VCaP (cell line): ENCODE measurements at regions not wholly inside any gene's neighbourhood (a gene's known extent, or its start where the extent isn't known, plus 50 kb on each side); places are given as distances from the start of the nearest gene placed in this dataset.

Experiments used
- H3K27ac ChIP-seq: fragments of 450-650 bp; 2 replicates; pipeline ENCODE4 v1.5.1; 2017
- TF ChIP-seq, protein P1 (sequence below): fragments of 450-650 bp; conservative IDR thresholded peaks from 2 replicates; pipeline ENCODE4 v1.5.1; 2017; ENCODE audit warnings: mild to moderate bottlenecking, moderate library complexity

DNA sequence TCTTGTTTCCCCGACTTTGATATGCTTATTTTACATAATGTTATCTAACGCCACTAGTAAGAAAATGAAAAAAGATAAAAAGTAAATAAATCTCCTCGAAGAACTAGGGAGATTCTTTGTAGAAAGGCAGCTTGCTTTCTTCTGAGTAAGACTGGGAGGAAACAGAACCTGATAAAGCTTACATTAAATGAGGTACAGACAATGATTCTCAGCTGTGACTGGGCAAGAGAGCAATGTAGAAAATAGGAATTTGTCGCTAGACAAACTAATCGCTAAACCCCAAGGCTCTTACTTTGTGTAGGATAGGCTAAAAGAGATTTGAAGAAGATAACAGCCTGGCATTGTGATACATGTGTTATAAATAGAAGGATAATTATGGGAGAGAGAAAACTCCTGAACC, 919.0 kb upstream of the ALCAM start:
- TF ChIP-seq, protein P1, sequence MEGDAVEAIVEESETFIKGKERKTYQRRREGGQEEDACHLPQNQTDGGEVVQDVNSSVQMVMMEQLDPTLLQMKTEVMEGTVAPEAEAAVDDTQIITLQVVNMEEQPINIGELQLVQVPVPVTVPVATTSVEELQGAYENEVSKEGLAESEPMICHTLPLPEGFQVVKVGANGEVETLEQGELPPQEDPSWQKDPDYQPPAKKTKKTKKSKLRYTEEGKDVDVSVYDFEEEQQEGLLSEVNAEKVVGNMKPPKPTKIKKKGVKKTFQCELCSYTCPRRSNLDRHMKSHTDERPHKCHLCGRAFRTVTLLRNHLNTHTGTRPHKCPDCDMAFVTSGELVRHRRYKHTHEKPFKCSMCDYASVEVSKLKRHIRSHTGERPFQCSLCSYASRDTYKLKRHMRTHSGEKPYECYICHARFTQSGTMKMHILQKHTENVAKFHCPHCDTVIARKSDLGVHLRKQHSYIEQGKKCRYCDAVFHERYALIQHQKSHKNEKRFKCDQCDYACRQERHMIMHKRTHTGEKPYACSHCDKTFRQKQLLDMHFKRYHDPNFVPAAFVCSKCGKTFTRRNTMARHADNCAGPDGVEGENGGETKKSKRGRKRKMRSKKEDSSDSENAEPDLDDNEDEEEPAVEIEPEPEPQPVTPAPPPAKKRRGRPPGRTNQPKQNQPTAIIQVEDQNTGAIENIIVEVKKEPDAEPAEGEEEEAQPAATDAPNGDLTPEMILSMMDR, result no peak
- H3K27ac ChIP-seq, result no peak overlapping the region

DNA sequence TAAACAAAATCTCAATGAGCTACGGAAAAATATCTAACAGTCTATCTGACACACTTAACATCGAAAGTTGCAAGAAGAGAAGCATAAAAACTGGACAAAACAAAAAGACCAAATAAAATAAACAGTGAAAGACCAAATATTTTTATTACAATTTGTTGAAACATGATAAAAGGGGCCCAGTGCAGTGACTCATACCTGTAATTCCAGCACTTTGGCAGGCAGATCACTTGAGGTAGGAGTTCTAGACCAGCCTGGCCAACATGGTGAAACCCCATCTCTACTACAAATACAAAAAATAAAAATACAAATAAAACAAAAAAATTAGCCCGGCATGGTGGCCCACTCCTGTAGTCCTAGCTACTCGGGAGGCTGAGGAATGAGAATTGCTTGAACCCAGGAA, 914.0 kb upstream of the ALCAM start:
- TF ChIP-seq, protein P1, result no peak
- H3K27ac ChIP-seq, result no peak overlapping the region

DNA sequence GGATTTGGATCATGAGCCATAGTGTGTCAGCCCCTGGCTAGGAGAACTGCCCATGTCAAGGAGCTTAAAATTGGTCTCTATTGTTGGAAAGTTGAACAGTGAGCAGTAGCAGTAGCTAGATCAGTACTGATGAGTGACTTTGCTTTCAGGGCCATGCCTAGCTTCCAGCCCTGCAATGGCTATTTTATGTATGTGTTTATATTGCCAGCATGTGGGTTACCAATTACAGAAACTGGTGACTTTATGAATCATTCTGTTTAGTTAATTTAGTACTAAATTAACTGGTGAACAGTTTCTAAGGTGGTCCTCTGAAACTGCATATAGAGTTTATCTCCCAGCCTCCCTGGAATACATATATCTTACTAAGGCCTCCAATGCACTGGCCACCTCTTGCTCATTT, 908.1 kb upstream of the ALCAM start:
- no peak overlapping the region for H3K27ac ChIP-seq
- TF ChIP-seq, protein P1, result no peak

DNA sequence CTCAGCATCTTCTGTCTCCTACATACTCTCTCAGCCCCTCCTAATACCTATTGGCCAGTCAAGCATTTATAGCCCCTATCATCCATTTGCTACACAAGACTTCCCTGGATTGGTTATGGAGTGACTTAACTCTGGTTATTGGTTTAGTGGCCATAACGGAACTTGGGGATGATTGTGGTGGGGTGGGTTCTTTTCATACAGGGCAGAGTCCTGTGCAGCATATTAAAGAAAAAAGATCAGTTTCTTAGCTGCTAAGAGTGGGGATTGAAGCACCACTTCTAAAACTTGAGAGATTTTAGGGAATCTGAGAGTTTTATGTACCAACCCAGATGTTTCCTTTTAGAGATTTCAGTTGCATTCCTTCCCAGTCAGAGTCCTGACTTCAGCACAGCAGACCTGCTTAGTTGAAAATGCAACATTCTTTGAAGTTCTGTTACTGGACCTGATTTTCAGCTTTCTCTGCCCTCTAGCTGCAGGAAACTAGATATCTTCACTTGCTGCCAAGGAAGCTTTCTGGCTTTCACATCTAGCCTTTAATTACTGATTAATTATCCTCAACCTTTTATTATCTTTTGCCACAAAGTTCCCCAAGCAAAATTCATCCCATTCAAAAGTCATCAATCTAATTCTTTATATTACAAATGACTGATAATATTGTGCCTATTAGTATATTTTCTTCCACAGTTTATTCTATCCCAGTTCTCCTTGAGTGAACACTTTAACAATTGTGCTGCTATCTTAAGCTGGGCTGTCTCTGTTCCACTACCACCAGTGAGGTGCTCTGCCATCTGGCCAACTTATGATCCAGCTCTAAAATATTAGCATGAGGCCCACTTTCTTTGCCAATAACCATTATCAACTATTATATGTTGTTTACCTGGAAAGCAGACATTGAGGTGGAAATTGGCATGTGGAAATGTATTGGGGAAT, 906.0 kb upstream of the ALCAM start:
- no peak overlapping the region; the same call in 1 of the 2 replicates for H3K27ac ChIP-seq
- TF ChIP-seq, protein P1, result peak; percentile 73

DNA sequence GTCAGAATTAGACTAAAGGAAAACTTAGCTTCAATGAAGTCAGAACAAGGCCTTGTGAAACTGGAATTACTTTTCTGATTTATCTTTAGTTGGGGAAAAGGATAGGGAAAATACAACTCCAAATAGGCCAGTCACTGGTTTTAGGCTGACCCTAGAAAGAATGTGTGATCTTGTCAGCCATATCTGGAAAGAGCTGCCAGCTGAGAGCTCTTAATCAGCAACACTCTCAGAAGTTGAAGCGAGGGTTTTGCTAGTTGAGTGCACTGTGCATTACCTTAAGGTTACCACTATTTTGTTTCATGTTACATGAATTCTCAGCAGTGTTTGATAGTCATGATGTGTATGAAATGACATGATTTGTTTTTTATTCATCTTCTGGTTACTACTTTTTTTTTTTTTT, 905.3 kb upstream of the ALCAM start:
- no peak overlapping the region; the same call in 1 of the 2 replicates for H3K27ac ChIP-seq
- TF ChIP-seq, protein P1, result no peak

DNA sequence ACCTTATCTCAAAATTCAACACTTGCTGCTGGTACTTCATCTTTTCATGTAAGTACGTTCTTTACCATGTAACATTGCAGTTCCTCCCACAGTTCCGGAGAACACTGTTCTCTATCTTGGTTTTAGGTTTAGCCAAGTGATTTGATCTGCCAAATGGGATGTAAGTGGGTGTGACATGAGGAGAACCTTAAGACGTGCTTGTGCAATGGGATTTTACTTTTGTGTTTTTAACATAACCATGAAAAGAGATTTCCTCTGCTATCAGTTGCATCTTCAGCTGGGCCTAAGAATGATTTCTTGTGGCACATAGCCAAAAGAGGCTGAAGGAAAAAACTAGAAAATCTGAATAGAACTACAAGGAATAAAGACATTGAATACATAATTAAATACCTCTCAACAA, 894.5 kb upstream of the ALCAM start:
- TF ChIP-seq, protein P1, result no peak
- H3K27ac ChIP-seq, result no peak overlapping the region

DNA sequence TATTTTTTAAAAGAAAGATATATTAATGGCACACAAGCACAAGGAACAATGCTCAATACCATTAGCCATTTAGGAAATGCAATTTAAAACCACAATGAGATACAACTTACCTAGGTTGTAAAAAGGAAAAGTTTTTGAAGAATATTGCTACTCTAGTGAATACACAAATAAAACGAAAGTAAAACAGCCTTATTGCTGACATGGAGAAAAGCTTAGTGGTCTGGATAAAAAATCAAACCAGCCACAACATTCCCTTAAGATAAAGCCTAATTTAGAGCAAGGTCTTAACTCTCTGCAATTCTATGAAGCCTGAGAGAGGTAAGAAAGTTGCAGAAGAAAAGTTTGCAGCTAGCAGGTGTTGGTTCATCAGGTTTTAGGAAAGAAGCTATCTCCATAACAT, 892.7 kb upstream of the ALCAM start:
- TF ChIP-seq, protein P1, result no peak
- no peak overlapping the region for H3K27ac ChIP-seq
